ENCODE measurements at regions not wholly inside any gene's neighbourhood (a gene's known extent, or its start where the extent isn't known, plus 50 kb on each side); places are given as distances from the start of the nearest gene placed in this dataset.

GRCh38 chr20:48146877-48147276 is 361.6 kb upstream of the SULF2 start:
- no peak for TF ChIP-seq TEAD4 (IDR thresholded peaks at IDR 0.05)
- no peak for TF ChIP-seq EGR1 (IDR thresholded peaks at IDR 0.05)

- TF ChIP-seq FOXM1 (IDR thresholded peaks at IDR 0.05; ENCODE audit: borderline replicate concordance, low read depth), result no peak
- no peak for TF ChIP-seq EGR1 (IDR thresholded peaks at IDR 0.05)
- TF ChIP-seq TEAD4 (IDR thresholded peaks at IDR 0.05), result no peak
- TF ChIP-seq ZBTB7A (IDR thresholded peaks at IDR 0.05; ENCODE audit: low read depth), result no peak
- no peak for TF ChIP-seq TCF12 (IDR thresholded peaks at IDR 0.05; ENCODE audit: low read depth)
- TF ChIP-seq EP300 (IDR thresholded peaks at IDR 0.05; ENCODE audit: borderline replicate concordance), result no peak
- TF ChIP-seq CREB1 (IDR thresholded peaks at IDR 0.05; ENCODE audit: low read depth), result no peak
- TF ChIP-seq, protein P1, sequence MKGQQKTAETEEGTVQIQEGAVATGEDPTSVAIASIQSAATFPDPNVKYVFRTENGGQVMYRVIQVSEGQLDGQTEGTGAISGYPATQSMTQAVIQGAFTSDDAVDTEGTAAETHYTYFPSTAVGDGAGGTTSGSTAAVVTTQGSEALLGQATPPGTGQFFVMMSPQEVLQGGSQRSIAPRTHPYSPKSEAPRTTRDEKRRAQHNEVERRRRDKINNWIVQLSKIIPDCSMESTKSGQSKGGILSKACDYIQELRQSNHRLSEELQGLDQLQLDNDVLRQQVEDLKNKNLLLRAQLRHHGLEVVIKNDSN (IDR thresholded peaks at IDR 0.05), result no peak
- no peak for TF ChIP-seq YY1 (IDR thresholded peaks at IDR 0.05; ENCODE audit: low read depth)
- TF ChIP-seq, protein P2, sequence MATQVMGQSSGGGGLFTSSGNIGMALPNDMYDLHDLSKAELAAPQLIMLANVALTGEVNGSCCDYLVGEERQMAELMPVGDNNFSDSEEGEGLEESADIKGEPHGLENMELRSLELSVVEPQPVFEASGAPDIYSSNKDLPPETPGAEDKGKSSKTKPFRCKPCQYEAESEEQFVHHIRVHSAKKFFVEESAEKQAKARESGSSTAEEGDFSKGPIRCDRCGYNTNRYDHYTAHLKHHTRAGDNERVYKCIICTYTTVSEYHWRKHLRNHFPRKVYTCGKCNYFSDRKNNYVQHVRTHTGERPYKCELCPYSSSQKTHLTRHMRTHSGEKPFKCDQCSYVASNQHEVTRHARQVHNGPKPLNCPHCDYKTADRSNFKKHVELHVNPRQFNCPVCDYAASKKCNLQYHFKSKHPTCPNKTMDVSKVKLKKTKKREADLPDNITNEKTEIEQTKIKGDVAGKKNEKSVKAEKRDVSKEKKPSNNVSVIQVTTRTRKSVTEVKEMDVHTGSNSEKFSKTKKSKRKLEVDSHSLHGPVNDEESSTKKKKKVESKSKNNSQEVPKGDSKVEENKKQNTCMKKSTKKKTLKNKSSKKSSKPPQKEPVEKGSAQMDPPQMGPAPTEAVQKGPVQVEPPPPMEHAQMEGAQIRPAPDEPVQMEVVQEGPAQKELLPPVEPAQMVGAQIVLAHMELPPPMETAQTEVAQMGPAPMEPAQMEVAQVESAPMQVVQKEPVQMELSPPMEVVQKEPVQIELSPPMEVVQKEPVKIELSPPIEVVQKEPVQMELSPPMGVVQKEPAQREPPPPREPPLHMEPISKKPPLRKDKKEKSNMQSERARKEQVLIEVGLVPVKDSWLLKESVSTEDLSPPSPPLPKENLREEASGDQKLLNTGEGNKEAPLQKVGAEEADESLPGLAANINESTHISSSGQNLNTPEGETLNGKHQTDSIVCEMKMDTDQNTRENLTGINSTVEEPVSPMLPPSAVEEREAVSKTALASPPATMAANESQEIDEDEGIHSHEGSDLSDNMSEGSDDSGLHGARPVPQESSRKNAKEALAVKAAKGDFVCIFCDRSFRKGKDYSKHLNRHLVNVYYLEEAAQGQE (IDR thresholded peaks at IDR 0.05; ENCODE audit: low read depth), result no peak
- TF ChIP-seq NFIC (IDR thresholded peaks at IDR 0.05), result no peak
Measured at GRCh38 chr20:48146308-48146707, 361.0 kb upstream of the SULF2 start.

- TF ChIP-seq CEBPB (IDR thresholded peaks at IDR 0.05), result no peak
- TF ChIP-seq FOXM1 (IDR thresholded peaks at IDR 0.05; ENCODE audit: borderline replicate concordance, low read depth), result no peak
- TF ChIP-seq NFIC (IDR thresholded peaks at IDR 0.05), result no peak
- no peak for TF ChIP-seq TEAD4 (IDR thresholded peaks at IDR 0.05)
- TF ChIP-seq, protein P1 (IDR thresholded peaks at IDR 0.05), result no peak
- TF ChIP-seq ZBTB7A (IDR thresholded peaks at IDR 0.05; ENCODE audit: low read depth), result no peak
- TF ChIP-seq MAX (IDR thresholded peaks at IDR 0.05), result no peak
- TF ChIP-seq, protein P2 (IDR thresholded peaks at IDR 0.05; ENCODE audit: low read depth), result no peak
- no peak for TF ChIP-seq EP300 (IDR thresholded peaks at IDR 0.05; ENCODE audit: borderline replicate concordance)
- no peak for TF ChIP-seq YY1 (IDR thresholded peaks at IDR 0.05; ENCODE audit: low read depth)
- no peak for TF ChIP-seq RAD21 (IDR thresholded peaks at IDR 0.05; ENCODE audit: low read depth)
- no peak for TF ChIP-seq EGR1 (IDR thresholded peaks at IDR 0.05)
- TF ChIP-seq TAF1 (IDR thresholded peaks at IDR 0.05; ENCODE audit: low read depth), result no peak
- no peak for TF ChIP-seq CREB1 (IDR thresholded peaks at IDR 0.05; ENCODE audit: low read depth)
- TF ChIP-seq TCF12 (IDR thresholded peaks at IDR 0.05; ENCODE audit: low read depth), result no peak
Measured at GRCh38 chr20:48143435-48144081, 358.3 kb upstream of the SULF2 start.

GRCh38 chr20:48142516-48142773 is 357.2 kb upstream of the SULF2 start:
- no peak for TF ChIP-seq TEAD4 (IDR thresholded peaks at IDR 0.05)
- no peak for TF ChIP-seq FOXM1 (IDR thresholded peaks at IDR 0.05; ENCODE audit: borderline replicate concordance, low read depth)
- TF ChIP-seq, protein P2 (IDR thresholded peaks at IDR 0.05; ENCODE audit: low read depth), result no peak
- no peak for TF ChIP-seq EP300 (IDR thresholded peaks at IDR 0.05; ENCODE audit: borderline replicate concordance)
- TF ChIP-seq, protein P1 (IDR thresholded peaks at IDR 0.05), result no peak
- no peak for TF ChIP-seq CREB1 (IDR thresholded peaks at IDR 0.05; ENCODE audit: low read depth)
- TF ChIP-seq CEBPB (IDR thresholded peaks at IDR 0.05), result no peak
- TF ChIP-seq TAF1 (IDR thresholded peaks at IDR 0.05; ENCODE audit: low read depth), result no peak
- no peak for TF ChIP-seq TCF12 (IDR thresholded peaks at IDR 0.05; ENCODE audit: low read depth)
- no peak for TF ChIP-seq EGR1 (IDR thresholded peaks at IDR 0.05)

All from Ishikawa (cell line).